HEK293T (cell line): ENCODE measurements at regions not wholly inside any gene's neighbourhood (a gene's known extent, or its start where the extent isn't known, plus 50 kb on each side); places are given as distances from the start of the nearest gene placed in this dataset.

Experiments
- BHLHE40 ChIP-seq: fragments of 450-650 bp; IDR thresholded peaks from 2 replicates; pipeline ENCODE4 v1.6.1; 2016; ENCODE audit warnings: mild to moderate bottlenecking, moderate library complexity, borderline replicate concordance
- CTBP1 ChIP-seq: fragments of 450-650 bp; IDR thresholded peaks from 2 replicates; pipeline ENCODE4 v1.6.1; 2016; ENCODE audit warnings: borderline replicate concordance
- ELF4 ChIP-seq: fragments of 450-650 bp; IDR thresholded peaks from 2 replicates; pipeline ENCODE4 v1.6.1; 2017; ENCODE audit warnings: antibody characterized with exemption
- FOXA1 ChIP-seq: fragments of 450-650 bp; IDR thresholded peaks from 2 replicates; pipeline ENCODE4 v1.6.1; 2016; ENCODE audit warnings: mild to moderate bottlenecking
- FOXK2 ChIP-seq: fragments of 450-650 bp; IDR thresholded peaks from 2 replicates; pipeline ENCODE4 v1.6.1; 2016; ENCODE audit warnings: mild to moderate bottlenecking
- HDGF ChIP-seq: fragments of 450-650 bp; IDR thresholded peaks from 2 replicates; pipeline ENCODE4 v1.6.1; 2017; ENCODE audit warnings: antibody characterized with exemption, borderline replicate concordance
- L3MBTL2 ChIP-seq: fragments of 450-650 bp; conservative IDR thresholded peaks from 2 replicates; pipeline ENCODE4 v1.6.1; 2016; ENCODE audit warnings: mild to moderate bottlenecking
- LEF1 ChIP-seq: fragments of 450-650 bp; IDR thresholded peaks from 2 replicates; pipeline ENCODE4 v1.6.1; 2017; ENCODE audit warnings: mild to moderate bottlenecking, borderline replicate concordance
- PKNOX1 ChIP-seq: fragments of 450-650 bp; IDR thresholded peaks from 2 replicates; pipeline ENCODE4 v1.6.1; 2016
- SP1 ChIP-seq: fragments of 450-650 bp; IDR thresholded peaks from 2 replicates; pipeline ENCODE4 v1.6.1; 2017
- SUZ12 ChIP-seq: fragments of 450-650 bp; IDR thresholded peaks from 2 replicates; pipeline ENCODE4 v1.6.1; 2016; ENCODE audit warnings: mild to moderate bottlenecking
- TARDBP ChIP-seq: fragments of 450-650 bp; IDR thresholded peaks from 2 replicates; pipeline ENCODE4 v1.6.1; 2016

GRCh38 chr20:59460352-59460751 is 144.0 kb upstream of the PHACTR3 start:
- TF ChIP-seq SP1 (no peak), LEF1 (no peak), TARDBP (no peak), CTBP1 (no peak), HDGF (no peak), FOXA1 (no peak), FOXK2 (no peak), BHLHE40 (no peak), PKNOX1 (no peak), L3MBTL2 (no peak), SUZ12 (no peak), ELF4 (no peak)
